GM18858 (cell line): ENCODE measurements at regions not wholly inside any gene's neighbourhood (a gene's known extent, or its start where the extent isn't known, plus 50 kb on each side); places are given as distances from the start of the nearest gene placed in this dataset.

Experiments
- ATAC-seq: cut with Tn5 transposase; IDR thresholded peaks from one replicate; pipeline ENCODE4 v1.9.1; 2021; ENCODE audit not compliant: unreplicated experiment

- peak; percentile 87 for ATAC-seq
Measured at GRCh38 chr12:38138225-38139221, 178.1 kb upstream of the ALG10B start.

- ATAC-seq = no peak
Measured at GRCh38 chr12:38139456-38139855, 177.1 kb upstream of the ALG10B start.

GRCh38 chr12:38141239-38141638, 175.3 kb upstream of the ALG10B start:
- ATAC-seq = no peak

GRCh38 chr12:38141861-38142260, 174.7 kb upstream of the ALG10B start:
- ATAC-seq = no peak

- no peak for ATAC-seq
Measured at GRCh38 chr12:38142974-38143373, 173.6 kb upstream of the ALG10B start.

- ATAC-seq = no peak
Measured at GRCh38 chr12:38144049-38144448, 172.5 kb upstream of the ALG10B start.

GRCh38 chr12:38144601-38145436, 171.8 kb upstream of the ALG10B start:
- ATAC-seq = no peak

GRCh38 chr12:38149395-38150073, 167.0 kb upstream of the ALG10B start:
- ATAC-seq = no peak

- ATAC-seq = no peak
Measured at GRCh38 chr12:38151991-38152700, 164.4 kb upstream of the ALG10B start.

GRCh38 chr12:38152816-38153736, 163.5 kb upstream of the ALG10B start:
- ATAC-seq = no peak

GRCh38 chr12:38153737-38154061, 162.9 kb upstream of the ALG10B start:
- ATAC-seq = no peak

GRCh38 chr12:38154096-38155019, 162.2 kb upstream of the ALG10B start:
- no peak for ATAC-seq

- no peak for ATAC-seq
Measured at GRCh38 chr12:38155020-38155395, 161.6 kb upstream of the ALG10B start.

GRCh38 chr12:38155526-38156496, 160.8 kb upstream of the ALG10B start:
- no peak for ATAC-seq

- no peak for ATAC-seq
Measured at GRCh38 chr12:38156497-38157245, 159.9 kb upstream of the ALG10B start.

GRCh38 chr12:38157274-38157932, 159.2 kb upstream of the ALG10B start:
- ATAC-seq = no peak
